ENCODE measurements at regions not wholly inside any gene's neighbourhood (a gene's known extent, or its start where the extent isn't known, plus 50 kb on each side); places are given as distances from the start of the nearest gene placed in this dataset.

- Histone ChIP-seq H3K4me3 (ENCODE audit: low read depth in 1 of 2, low read length in 2 of 2) (no peak overlapping the region), H3K79me2 (ENCODE audit: insufficient read depth, low read length) (no peaks in the 10 kb centered on the region), H3K27me3 (ENCODE audit: insufficient read depth, low read length, poor library complexity) (no peaks in the 10 kb centered on the region), H3K4me1 (ENCODE audit: insufficient read depth, low read length) (no peaks in the 10 kb centered on the region), H2AFZ (ENCODE audit: low read depth, low read length) (no peak overlapping the region), H3K36me3 (ENCODE audit: insufficient read depth, low read length) (no peaks in the 10 kb centered on the region), H3K9me3 (ENCODE audit: insufficient read depth, low read length, severe bottlenecking) (no peaks in the 10 kb centered on the region), H4K20me1 (ENCODE audit: insufficient read depth, low read length) (no peaks in the 10 kb centered on the region), H3K9ac (ENCODE audit: low read depth, low read length) (no peak overlapping the region), H3K27ac (ENCODE audit: low read length) (no peak overlapping the region), H3K4me2 (ENCODE audit: insufficient read depth, low read length) (no peak overlapping the region)
- ATAC-seq (ENCODE audit: insufficient read depth, low read depth) (no peak), DNase-seq (no peak)
- TF ChIP-seq EZH2 (IDR thresholded peaks at IDR 0.05; ENCODE audit: borderline replicate concordance, low read depth, low read length, severe bottlenecking) (no peak), CTCF (IDR thresholded peaks at IDR 0.05; ENCODE audit: borderline replicate concordance, extremely low read depth, low read length, poor library complexity, severe bottlenecking) (no peak)
Measured at GRCh38 chr6:96716221-96716620, 121.1 kb downstream of the GPR63 start.

- no peak overlapping the region for H3K4me2 ChIP-seq (ENCODE audit: insufficient read depth, low read length)
- H3K36me3 ChIP-seq (ENCODE audit: insufficient read depth, low read length): no peaks in the 10 kb centered on the region
- no peaks in the 10 kb centered on the region for H3K79me2 ChIP-seq (ENCODE audit: insufficient read depth, low read length)
- no peak for DNase-seq
- H3K9me3 ChIP-seq (ENCODE audit: insufficient read depth, low read length, severe bottlenecking): no peaks in the 10 kb centered on the region
- TF ChIP-seq CTCF (IDR thresholded peaks at IDR 0.05; ENCODE audit: borderline replicate concordance, extremely low read depth, low read length, poor library complexity, severe bottlenecking) (no peak), EZH2 (IDR thresholded peaks at IDR 0.05; ENCODE audit: borderline replicate concordance, low read depth, low read length, severe bottlenecking) (no peak)
- no peak overlapping the region for H3K4me3 ChIP-seq (ENCODE audit: low read depth in 1 of 2, low read length in 2 of 2)
- H3K27ac ChIP-seq (ENCODE audit: low read length): no peak overlapping the region
- H2AFZ ChIP-seq (ENCODE audit: low read depth, low read length): no peak overlapping the region
- no peak for ATAC-seq (ENCODE audit: insufficient read depth, low read depth)
- H3K9ac ChIP-seq (ENCODE audit: low read depth, low read length): no peak overlapping the region
- H3K27me3 ChIP-seq (ENCODE audit: insufficient read depth, low read length, poor library complexity): no peaks in the 10 kb centered on the region
- H3K4me1 ChIP-seq (ENCODE audit: insufficient read depth, low read length): no peaks in the 10 kb centered on the region
- H4K20me1 ChIP-seq (ENCODE audit: insufficient read depth, low read length): no peaks in the 10 kb centered on the region
Measured at GRCh38 chr6:96715608-96716007, 121.7 kb downstream of the GPR63 start.

GRCh38 chr6:96704713-96705112, 132.6 kb downstream of the GPR63 start:
- no peaks in the 10 kb centered on the region for H3K27me3 ChIP-seq (ENCODE audit: insufficient read depth, low read length, poor library complexity)
- no peaks in the 10 kb centered on the region for H3K79me2 ChIP-seq (ENCODE audit: insufficient read depth, low read length)
- H3K4me3 ChIP-seq (ENCODE audit: low read depth in 1 of 2, low read length in 2 of 2): no peak overlapping the region
- no peaks in the 10 kb centered on the region for H3K9me3 ChIP-seq (ENCODE audit: insufficient read depth, low read length, severe bottlenecking)
- H3K27ac ChIP-seq (ENCODE audit: low read length): no peak overlapping the region
- no peaks in the 10 kb centered on the region for H3K4me1 ChIP-seq (ENCODE audit: insufficient read depth, low read length)
- H3K36me3 ChIP-seq (ENCODE audit: insufficient read depth, low read length): no peaks in the 10 kb centered on the region
- ATAC-seq (ENCODE audit: insufficient read depth, low read depth) (peak; percentile 47; the same call in 1 of the 3 replicates), DNase-seq (no peak)
- no peaks in the 10 kb centered on the region for H4K20me1 ChIP-seq (ENCODE audit: insufficient read depth, low read length)
- H2AFZ ChIP-seq (ENCODE audit: low read depth, low read length): no peak overlapping the region
- H3K4me2 ChIP-seq (ENCODE audit: insufficient read depth, low read length): no peak overlapping the region
- no peak overlapping the region for H3K9ac ChIP-seq (ENCODE audit: low read depth, low read length)
- TF ChIP-seq EZH2 (IDR thresholded peaks at IDR 0.05; ENCODE audit: borderline replicate concordance, low read depth, low read length, severe bottlenecking): no peak
- no peak for TF ChIP-seq CTCF (IDR thresholded peaks at IDR 0.05; ENCODE audit: borderline replicate concordance, extremely low read depth, low read length, poor library complexity, severe bottlenecking)

- H3K27me3 ChIP-seq (ENCODE audit: insufficient read depth, low read length, poor library complexity): no peaks in the 10 kb centered on the region
- H3K4me1 ChIP-seq (ENCODE audit: insufficient read depth, low read length): no peaks in the 10 kb centered on the region
Measured at GRCh38 chr6:96702626-96703025, 134.7 kb downstream of the GPR63 start.

More at GRCh38 chr6:96702626-96703025, 134.7 kb downstream of the GPR63 start:
- Histone ChIP-seq H3K79me2 (ENCODE audit: insufficient read depth, low read length) (no peaks in the 10 kb centered on the region), H3K4me2 (ENCODE audit: insufficient read depth, low read length) (no peak overlapping the region), H3K9ac (ENCODE audit: low read depth, low read length) (no peak overlapping the region), H4K20me1 (ENCODE audit: insufficient read depth, low read length) (no peaks in the 10 kb centered on the region), H3K4me3 (ENCODE audit: low read depth in 1 of 2, low read length in 2 of 2) (no peak overlapping the region), H3K36me3 (ENCODE audit: insufficient read depth, low read length) (no peaks in the 10 kb centered on the region), H3K9me3 (ENCODE audit: insufficient read depth, low read length, severe bottlenecking) (no peaks in the 10 kb centered on the region), H3K27ac (ENCODE audit: low read length) (no peak overlapping the region), H2AFZ (ENCODE audit: low read depth, low read length) (no peak overlapping the region)
- ATAC-seq (ENCODE audit: insufficient read depth, low read depth) (no peak), DNase-seq (no peak)
- no peak for TF ChIP-seq CTCF (IDR thresholded peaks at IDR 0.05; ENCODE audit: borderline replicate concordance, extremely low read depth, low read length, poor library complexity, severe bottlenecking)

Data from DND-41 (cell line).